HL-60 (cell line): ENCODE measurements at regions not wholly inside any gene's neighbourhood (a gene's known extent, or its start where the extent isn't known, plus 50 kb on each side); places are given as distances from the start of the nearest gene placed in this dataset.

Experiments
- DNase-seq, 2 experiments: peaks; one replicate each; pipeline ENCODE4 v3.0.0-alpha.2; 2010 to 2020; ENCODE audit warnings: low read depth in 1 of 2, low spot score in 1 of 2
- H3K27ac ChIP-seq: fragments of 250-450 bp; sonication (Bioruptor Pico); replicated peaks from 2 replicates; pipeline ENCODE4 v1.5.1; 2020; ENCODE audit warnings: mild to moderate bottlenecking, moderate library complexity
- H3K27me3 ChIP-seq: fragments of 250-450 bp; sonication (Bioruptor Pico); 2 replicates; pipeline ENCODE4 v1.5.1; 2021; ENCODE audit warnings: mild to moderate bottlenecking, moderate library complexity; ENCODE audit not compliant: insufficient read depth, poor library complexity, severe bottlenecking
- H3K4me3 ChIP-seq: replicated peaks from 2 replicates; pipeline ENCODE4 v1.5.1; 2011; ENCODE audit warnings: mild to moderate bottlenecking, control low read depth, low read length; ENCODE audit not compliant: insufficient read depth
- CTCF ChIP-seq: IDR thresholded peaks from one replicate; pipeline ENCODE4 v1.5.1; 2011; ENCODE audit warnings: low read length, control low read depth, inconsistent platforms; ENCODE audit not compliant: insufficient read depth
- GABPA ChIP-seq: IDR thresholded peaks from 2 replicates; pipeline ENCODE4 v1.6.1; 2012; ENCODE audit warnings: low read depth
- POLR2AphosphoS5 ChIP-seq: IDR thresholded peaks from 2 replicates; pipeline ENCODE4 v1.6.1; 2012; ENCODE audit warnings: low read depth
- REST ChIP-seq: IDR thresholded peaks from 2 replicates; pipeline ENCODE4 v1.6.1; 2012; ENCODE audit warnings: low read depth; ENCODE audit not compliant: insufficient replicate concordance
- SPI1 ChIP-seq: IDR thresholded peaks from 2 replicates; pipeline ENCODE4 v1.6.1; 2012; ENCODE audit warnings: low read depth, mild to moderate bottlenecking, borderline replicate concordance

GRCh38 chr12:25714198-25714984 is 161.3 kb upstream of the LMNTD1 start:
- no peaks in the 10 kb centered on the region for H3K27me3 ChIP-seq
- no peak for DNase-seq
- no peak overlapping the region for H3K27ac ChIP-seq

DNA sequence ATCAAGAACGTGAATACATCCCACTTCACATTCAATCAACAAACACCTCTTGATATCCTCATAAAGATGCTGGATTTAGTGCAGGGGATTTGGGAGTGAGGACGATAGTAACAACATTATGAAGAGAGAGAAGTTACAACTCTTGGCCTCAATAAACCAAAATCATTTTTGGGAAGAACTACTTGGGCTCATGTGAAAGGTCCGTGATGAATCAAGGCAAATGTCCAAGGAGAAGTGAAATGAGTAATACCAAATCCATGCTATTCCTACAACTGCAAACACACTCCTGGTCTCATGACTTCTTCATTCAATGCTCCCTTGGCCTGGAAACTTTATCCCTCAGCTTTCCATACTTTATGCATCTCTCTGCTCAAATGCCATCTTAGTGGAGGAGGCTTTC is 162.0 kb upstream of the LMNTD1 start:
- TF ChIP-seq REST = no peak
- no peak for TF ChIP-seq SPI1
- no peak for TF ChIP-seq GABPA
- TF ChIP-seq POLR2AphosphoS5 = no peak
- no peak for TF ChIP-seq CTCF
- Histone ChIP-seq H3K4me3 (no peak overlapping the region), H3K27ac (no peak overlapping the region), H3K27me3 (no peaks in the 10 kb centered on the region)
- DNase-seq = no peak

More at GRCh38 chr12:25714198-25714984, 161.3 kb upstream of the LMNTD1 start:
- no peak for TF ChIP-seq SPI1
- TF ChIP-seq GABPA = no peak
- TF ChIP-seq POLR2AphosphoS5 = no peak
- TF ChIP-seq CTCF = no peak
- TF ChIP-seq REST = no peak
- H3K4me3 ChIP-seq = no peak overlapping the region

- DNase-seq = no peak
- H3K27me3 ChIP-seq = no peaks in the 10 kb centered on the region
- TF ChIP-seq SPI1 = no peak
- TF ChIP-seq POLR2AphosphoS5 = no peak
- no peak for TF ChIP-seq GABPA
- TF ChIP-seq REST = no peak
- no peak for TF ChIP-seq CTCF
Observed at GRCh38 chr12:25716842-25717241, 163.8 kb upstream of the LMNTD1 start.

More at GRCh38 chr12:25716842-25717241, 163.8 kb upstream of the LMNTD1 start:
- Histone ChIP-seq H3K27ac (no peak overlapping the region), H3K4me3 (no peak overlapping the region)
